Pancreas (tissue), 10 donors: ENCODE measurements at regions not wholly inside any gene's neighbourhood (a gene's known extent, or its start where the extent isn't known, plus 50 kb on each side); places are given as distances from the start of the nearest gene placed in this dataset.

Experiments used
- ATAC-seq, 4 donors: fragments of 200-7000 bp; cut with Tn5 transposase; one replicate each; pipeline versions ENCODE4 v1.8.0 to v1.9.1; 2020; ENCODE audit warnings: mild to moderate bottlenecking in 4 of 4, moderate library complexity in 4 of 4
- DNase-seq, 6 donors: peaks; one replicate each; pipeline ENCODE4 v3.0.0-alpha.2; 2020
- FAIRE-seq: peaks from 2 replicates; lab custom pipeline; 2012; peaks lifted over from hg19 to GRCh38; lab: Jason Lieb, UNC
- H3K27ac ChIP-seq, 4 donors: fragments of 200-600 bp; sonication (generic); 1 replicate in 3 of 4; 2 replicates in 1 of 4; pipeline versions ENCODE4 v1.5.0 to v1.8.0; 2020
- H3K27me3 ChIP-seq, 4 donors: fragments of 200-600 bp; one replicate each; pipeline ENCODE4 v1.8.0; 2021
- H3K36me3 ChIP-seq, 3 donors: fragments of 200-600 bp; sonication (generic) in 1 of 3; one replicate each; pipeline versions ENCODE4 v1.5.0 to v1.8.0; 2020 to 2021
- H3K4me1 ChIP-seq, 3 donors: fragments of 200-600 bp; one replicate each; pipeline ENCODE4 v1.8.0; 2021
- H3K4me3 ChIP-seq, 4 donors: fragments of 200-600 bp; sonication (generic) in 2 of 4; one replicate each; pipeline versions ENCODE4 v1.5.0 to v1.8.0; 2020 to 2021
- H3K9me3 ChIP-seq, 4 donors: fragments of 200-600 bp; one replicate each; pipeline ENCODE4 v1.8.0; 2021
- WGBS, 2 donors: extraction: QIAGEN DNeasy Blood & Tissue Kit; methylation state at CpG; one replicate each; pipeline ENCODE4 v1.1.7; 2013; 5-methylcytosine and 5-hydroxymethylcytosine counted together
- intact Hi-C, 3 donors: fragments of 100-400 bp; cut with DNase I; formaldehyde crosslinking; loops; one replicate each; pipeline versions ENCODE4 v1.11.1 to v1.14.2; 2022
- TF ChIP-seq, protein P1 (sequence below), 4 donors: fragments of 200-600 bp; sonication (generic) in 3 of 4; IDR thresholded peaks; one replicate each; pipeline versions ENCODE4 v1.5.0 to v1.8.0; 2021; ENCODE audit warnings: antibody characterized with exemption in 4 of 4
- donor health status: healthy with polysubstance abuse.
- donor health status: DM: no; HTN: no; CAD: no; lungs with moderate emphysema.
- donor health status: DM: no; HTN: no; CAD: no.
- donor health status: control.
- donor health status: control.
- donor health status: Bipolar disorder and iron deficiency.
- donor health status: DM: yes; HTN: yes; CAD: no.
- donor health status: DM: no; HTN: no; CAD: no.
- donor health status: DM: no; HTN: no; CAD: no.
- donor health status: DM: yes; HTN: yes; CAD: no.

DNA sequence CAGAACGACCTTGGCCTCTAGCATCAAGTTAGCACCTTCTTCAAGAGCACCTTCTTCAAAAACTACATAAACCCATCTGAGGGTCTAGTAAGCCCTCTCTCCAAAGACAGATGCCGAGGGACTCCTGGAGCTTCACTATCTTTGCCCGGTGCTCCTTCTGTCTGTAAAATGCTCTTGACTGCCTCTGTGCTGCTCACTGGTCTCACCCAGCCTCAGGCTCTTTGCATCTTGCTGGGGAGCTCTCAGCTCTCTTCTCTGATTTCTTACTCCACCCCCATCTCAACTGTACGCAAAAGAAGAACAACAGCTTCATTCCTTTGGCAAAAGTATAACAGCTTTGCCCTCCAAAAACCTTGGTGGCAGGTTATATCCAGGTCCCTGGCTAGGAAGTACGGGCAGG, 404.2 kb downstream of the KLF12 start:
- H3K27me3 ChIP-seq: no peaks in the 10 kb centered on the region
- WGBS, 2 donors: 82 to 89% methylated on average over 5 of the region's 5 CpGs
- no peak for ATAC-seq
- intact Hi-C loops: no loop called here
- H3K9me3 ChIP-seq: no peaks in the 10 kb centered on the region
- no peak overlapping the region for H3K27ac ChIP-seq
- no peak overlapping the region for H3K4me3 ChIP-seq
- TF ChIP-seq, protein P1, sequence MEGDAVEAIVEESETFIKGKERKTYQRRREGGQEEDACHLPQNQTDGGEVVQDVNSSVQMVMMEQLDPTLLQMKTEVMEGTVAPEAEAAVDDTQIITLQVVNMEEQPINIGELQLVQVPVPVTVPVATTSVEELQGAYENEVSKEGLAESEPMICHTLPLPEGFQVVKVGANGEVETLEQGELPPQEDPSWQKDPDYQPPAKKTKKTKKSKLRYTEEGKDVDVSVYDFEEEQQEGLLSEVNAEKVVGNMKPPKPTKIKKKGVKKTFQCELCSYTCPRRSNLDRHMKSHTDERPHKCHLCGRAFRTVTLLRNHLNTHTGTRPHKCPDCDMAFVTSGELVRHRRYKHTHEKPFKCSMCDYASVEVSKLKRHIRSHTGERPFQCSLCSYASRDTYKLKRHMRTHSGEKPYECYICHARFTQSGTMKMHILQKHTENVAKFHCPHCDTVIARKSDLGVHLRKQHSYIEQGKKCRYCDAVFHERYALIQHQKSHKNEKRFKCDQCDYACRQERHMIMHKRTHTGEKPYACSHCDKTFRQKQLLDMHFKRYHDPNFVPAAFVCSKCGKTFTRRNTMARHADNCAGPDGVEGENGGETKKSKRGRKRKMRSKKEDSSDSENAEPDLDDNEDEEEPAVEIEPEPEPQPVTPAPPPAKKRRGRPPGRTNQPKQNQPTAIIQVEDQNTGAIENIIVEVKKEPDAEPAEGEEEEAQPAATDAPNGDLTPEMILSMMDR (IDR thresholded peaks at IDR 0.05): no peak
- no peaks in the 10 kb centered on the region for H3K4me1 ChIP-seq
- FAIRE-seq: no peak
- DNase-seq: no peak
- H3K36me3 ChIP-seq: no peaks in the 10 kb centered on the region

DNA sequence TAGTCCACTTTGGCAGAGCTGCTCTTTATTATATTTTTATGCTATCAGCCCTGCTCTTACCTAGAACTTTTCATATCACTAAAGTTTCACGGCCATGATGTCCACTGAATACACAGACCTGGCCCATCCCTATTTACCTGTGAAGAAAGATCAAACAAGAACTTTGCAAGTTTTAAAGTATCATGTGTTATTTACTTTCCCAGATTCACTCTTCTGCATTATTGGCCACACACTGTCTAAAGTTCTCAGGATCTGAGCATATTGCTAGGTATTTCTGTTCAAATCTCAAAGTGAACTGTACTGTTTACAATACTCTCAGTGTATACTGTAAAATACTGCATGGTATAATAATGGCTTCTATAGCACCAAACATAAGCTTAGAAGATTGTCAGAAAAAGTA, 405.2 kb downstream of the KLF12 start:
- H3K9me3 ChIP-seq: no peaks in the 10 kb centered on the region
- WGBS, 2 donors: 32 to 34% methylated on average over 1 of the region's 1 CpG
- intact Hi-C loops: no loop called here
- no peak for DNase-seq
- H3K4me1 ChIP-seq: no peaks in the 10 kb centered on the region
- no peak overlapping the region for H3K27ac ChIP-seq
- H3K27me3 ChIP-seq: no peaks in the 10 kb centered on the region
- no peak for FAIRE-seq
- no peak for ATAC-seq
- TF ChIP-seq, protein P1 (IDR thresholded peaks at IDR 0.05): no peak
- H3K4me3 ChIP-seq: no peak overlapping the region
- no peaks in the 10 kb centered on the region for H3K36me3 ChIP-seq

DNA sequence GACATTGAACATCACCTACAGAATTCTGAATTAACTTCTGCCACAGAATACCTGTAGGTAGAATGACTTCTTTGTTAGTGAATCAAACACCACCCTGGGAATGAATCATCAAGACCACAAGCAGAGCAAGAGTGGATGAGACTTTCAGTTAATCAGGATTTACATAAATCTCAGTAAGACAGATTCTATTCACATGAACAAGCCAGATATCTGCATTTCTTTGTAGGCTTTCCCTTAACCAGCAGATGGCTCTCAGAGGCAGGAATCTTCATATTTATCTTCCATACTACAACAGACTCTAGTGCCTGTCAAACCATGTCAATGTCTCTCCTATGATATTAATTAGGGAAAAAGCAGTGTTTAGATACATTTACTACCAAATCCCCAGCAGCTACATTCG, 412.1 kb downstream of the KLF12 start:
- ATAC-seq: no peak
- intact Hi-C loops: no loop called here
- DNase-seq: no peak
- TF ChIP-seq, protein P1 (IDR thresholded peaks at IDR 0.05): no peak
- Histone ChIP-seq H3K27me3 (no peaks in the 10 kb centered on the region), H3K4me1 (peaks cover 0 to 12% (median 4%) of the 10 kb centered on the region in 3 donors), H3K27ac (no peak overlapping the region), H3K4me3 (no peak overlapping the region), H3K9me3 (no peaks in the 10 kb centered on the region), H3K36me3 (no peaks in the 10 kb centered on the region)
- whole genome bisulfite sequencing, 2 donors: 43 to 62% methylated on average over 1 of the region's 1 CpG
- FAIRE-seq: no peak

DNA sequence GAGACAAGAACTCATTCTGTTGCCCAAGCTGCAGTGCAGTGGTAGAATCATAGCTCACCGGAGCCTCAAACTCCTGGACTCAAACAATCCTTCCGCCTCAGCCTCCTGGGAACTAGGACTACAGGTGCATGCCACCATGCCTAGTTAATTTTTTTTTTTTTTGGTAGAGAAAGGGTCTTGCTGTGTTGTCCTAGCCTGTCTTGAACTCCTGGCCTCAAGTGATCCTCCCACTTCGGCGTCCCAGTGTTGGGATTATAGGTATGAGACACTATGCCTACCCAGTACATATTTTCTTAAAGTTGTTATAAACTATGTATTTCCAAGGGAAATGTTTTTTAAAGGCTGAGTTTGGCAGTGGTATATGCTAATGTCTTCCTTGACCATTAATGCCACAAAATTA, 412.6 kb downstream of the KLF12 start:
- intact Hi-C loops: no loop called here
- no peak for DNase-seq
- TF ChIP-seq, protein P1 (IDR thresholded peaks at IDR 0.05): no peak
- ATAC-seq: no peak
- Histone ChIP-seq H3K4me3 (no peak overlapping the region), H3K4me1 (peaks cover 3 to 14% (median 4%) of the 10 kb centered on the region in 3 donors), H3K27me3 (no peaks in the 10 kb centered on the region), H3K9me3 (no peaks in the 10 kb centered on the region), H3K27ac (no peak overlapping the region), H3K36me3 (no peaks in the 10 kb centered on the region)
- WGBS, 2 donors: 97 to 99% methylated on average over 4 of the region's 4 CpGs
- FAIRE-seq: no peak

DNA sequence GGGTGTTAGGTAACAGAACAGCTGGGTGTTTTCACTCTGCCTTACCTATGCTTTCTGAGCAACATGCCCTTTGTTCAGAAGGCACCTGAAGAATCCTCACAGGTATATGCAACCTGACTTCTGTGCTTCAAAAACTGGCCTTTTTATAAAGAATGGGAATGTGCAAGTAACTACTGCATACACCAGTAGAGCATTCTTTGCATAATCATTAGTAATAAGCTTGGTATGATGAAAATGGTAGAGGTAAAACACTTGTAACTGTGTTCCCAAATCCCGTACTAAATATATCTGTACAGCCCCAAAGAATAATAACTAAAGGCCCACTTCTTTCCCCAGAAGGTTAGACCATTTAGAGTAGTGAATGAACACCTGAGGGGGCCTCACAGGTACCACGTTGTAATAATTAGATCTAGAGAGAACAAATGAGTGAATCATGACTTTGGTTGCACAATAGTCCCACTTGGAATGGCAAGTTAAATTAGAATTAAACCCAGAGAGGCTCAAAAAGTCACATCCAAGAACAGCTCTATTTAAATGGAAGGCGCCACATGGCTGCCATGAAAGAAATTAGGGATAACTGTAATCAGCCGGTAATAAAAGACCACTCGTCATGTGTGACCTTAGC, 413.9 kb downstream of the KLF12 start:
- H3K27ac ChIP-seq: no peak overlapping the region
- intact Hi-C loops: no loop called here
- H3K4me3 ChIP-seq: no peak overlapping the region
- no peak for ATAC-seq
- H3K27me3 ChIP-seq: no peaks in the 10 kb centered on the region
- 86 to 88% methylated on average over 5 of the region's 5 CpGs for WGBS, 2 donors
- peaks cover 3 to 14% (median 4%) of the 10 kb centered on the region in 3 donors for H3K4me1 ChIP-seq
- H3K9me3 ChIP-seq: no peaks in the 10 kb centered on the region
- DNase-seq: no peak
- FAIRE-seq: no peak
- TF ChIP-seq, protein P1 (IDR thresholded peaks at IDR 0.05): no peak
- no peaks in the 10 kb centered on the region for H3K36me3 ChIP-seq
